ENCODE measurements at regions not wholly inside any gene's neighbourhood (a gene's known extent, or its start where the extent isn't known, plus 50 kb on each side); places are given as distances from the start of the nearest gene placed in this dataset.

DNA sequence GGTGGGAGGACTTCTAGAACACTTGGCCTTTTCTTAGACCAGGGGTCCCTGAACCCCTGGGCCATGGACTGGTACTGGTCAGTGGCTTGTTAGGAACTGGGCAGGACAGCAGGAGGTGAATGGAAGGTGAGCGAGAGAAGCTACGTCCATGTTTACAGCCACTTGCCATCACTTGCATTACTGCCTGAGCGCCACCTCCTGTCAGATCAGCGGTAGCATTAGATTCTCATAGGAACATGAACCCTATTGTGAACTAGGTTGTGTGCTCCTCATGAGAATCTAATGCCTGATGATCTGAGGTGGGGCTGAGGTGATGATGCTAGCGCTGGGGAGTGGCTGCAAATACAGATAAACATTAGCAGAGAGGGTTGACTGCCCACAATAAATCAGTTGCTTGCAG lies 100.9 kb upstream of the IGFBP7 start:
- DNase-seq: no peak
- no peak overlapping the region for H3K27ac ChIP-seq (ENCODE audit: insufficient read depth, low read length, poor library complexity, severe bottlenecking)
- Mint-ChIP-seq H3K36me3 (peaks cover 4% of the 10 kb centered on the region), H3K9me3 (peaks cover 0 to 2% (median 0%) of the 10 kb centered on the region in 7 donors), H3K27me3 (no peaks in the 10 kb centered on the region), H3K4me3 (no peak overlapping the region), H3K4me1 (no peaks in the 10 kb centered on the region), H3K27ac (no peak overlapping the region)
- no peaks in the 10 kb centered on the region for H3K4me1 ChIP-seq (ENCODE audit: control insufficient read depth, insufficient read depth, low read length, poor library complexity, severe bottlenecking)
- no peak for ATAC-seq (ENCODE audit: low read depth in 2 of 2)
- H3K27me3 ChIP-seq (ENCODE audit: control insufficient read depth, insufficient read depth, low read length): no peaks in the 10 kb centered on the region
- no peaks in the 10 kb centered on the region for H3K36me3 ChIP-seq (ENCODE audit: control insufficient read depth, insufficient read depth, low read length)
- H3K4me3 ChIP-seq (ENCODE audit: low read depth, low read length): no peak overlapping the region
- no peaks in the 10 kb centered on the region for H3K9me3 ChIP-seq (ENCODE audit: control insufficient read depth in 2 of 2, low read length in 2 of 2)

DNA sequence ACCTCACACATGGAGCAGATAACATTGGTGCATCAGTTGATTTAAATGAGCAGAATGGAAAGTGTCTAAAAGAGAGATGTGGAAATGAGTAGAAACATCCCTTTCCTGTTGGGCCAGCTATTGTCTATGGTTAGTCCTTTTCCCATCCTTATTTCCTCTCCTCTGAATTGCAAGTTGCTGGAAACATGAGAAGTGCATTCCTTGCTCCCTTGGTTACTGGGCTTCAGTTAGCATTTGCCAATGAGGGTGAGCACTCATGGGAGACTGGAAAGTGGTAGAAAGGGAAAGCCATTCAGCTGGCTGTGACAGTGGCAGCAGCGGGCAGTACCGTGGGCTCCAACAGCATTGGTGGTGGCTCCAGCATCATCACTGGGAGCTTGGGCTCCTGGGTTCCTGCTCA lies 96.0 kb upstream of the IGFBP7 start:
- no peaks in the 10 kb centered on the region for H3K4me1 Mint-ChIP-seq
- H3K36me3 Mint-ChIP-seq: peaks cover 4% of the 10 kb centered on the region
- H3K4me3 Mint-ChIP-seq: no peak overlapping the region
- no peaks in the 10 kb centered on the region for H3K9me3 ChIP-seq (ENCODE audit: control insufficient read depth in 2 of 2, low read length in 2 of 2)
- H3K27ac ChIP-seq (ENCODE audit: insufficient read depth, low read length, poor library complexity, severe bottlenecking): no peak overlapping the region
- no peak overlapping the region for H3K4me3 ChIP-seq (ENCODE audit: low read depth, low read length)
- H3K9me3 Mint-ChIP-seq: peaks cover 0 to 4% (median 0%) of the 10 kb centered on the region in 7 donors
- H3K4me1 ChIP-seq (ENCODE audit: control insufficient read depth, insufficient read depth, low read length, poor library complexity, severe bottlenecking): no peaks in the 10 kb centered on the region
- H3K27me3 ChIP-seq (ENCODE audit: control insufficient read depth, insufficient read depth, low read length): no peaks in the 10 kb centered on the region
- DNase-seq (no peak), ATAC-seq (ENCODE audit: low read depth in 2 of 2) (no peak)
- no peaks in the 10 kb centered on the region for H3K36me3 ChIP-seq (ENCODE audit: control insufficient read depth, insufficient read depth, low read length)
- peaks cover 10% of the 10 kb centered on the region for H3K27me3 Mint-ChIP-seq
- no peak overlapping the region for H3K27ac Mint-ChIP-seq

DNA sequence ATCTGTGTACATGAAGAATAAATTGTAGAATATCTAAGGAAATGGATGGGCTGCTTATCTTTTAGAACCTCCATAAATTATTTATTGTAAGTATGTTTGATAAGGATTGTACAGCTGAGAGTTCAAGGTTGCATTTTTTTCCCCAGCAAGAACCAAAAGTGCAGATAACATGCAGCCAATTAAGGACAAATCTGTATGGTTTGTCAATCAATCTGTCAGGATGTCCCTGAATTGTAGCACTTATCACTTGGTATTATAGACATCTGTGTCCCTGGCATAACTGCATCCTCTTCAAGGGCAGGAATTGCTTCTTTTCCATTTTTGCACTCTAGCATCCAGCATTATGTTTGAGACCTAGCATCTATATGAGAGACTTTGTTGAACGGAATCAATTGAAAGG lies 95.4 kb upstream of the IGFBP7 start:
- Histone ChIP-seq H3K36me3 (ENCODE audit: control insufficient read depth, insufficient read depth, low read length) (no peaks in the 10 kb centered on the region), H3K27ac (ENCODE audit: insufficient read depth, low read length, poor library complexity, severe bottlenecking) (no peak overlapping the region), H3K4me3 (ENCODE audit: low read depth, low read length) (no peak overlapping the region), H3K4me1 (ENCODE audit: control insufficient read depth, insufficient read depth, low read length, poor library complexity, severe bottlenecking) (no peaks in the 10 kb centered on the region), H3K27me3 (ENCODE audit: control insufficient read depth, insufficient read depth, low read length) (no peaks in the 10 kb centered on the region), H3K9me3 (ENCODE audit: control insufficient read depth in 2 of 2, low read length in 2 of 2) (no peaks in the 10 kb centered on the region)
- peaks cover 10% of the 10 kb centered on the region for H3K27me3 Mint-ChIP-seq
- H3K4me1 Mint-ChIP-seq: no peaks in the 10 kb centered on the region
- H3K4me3 Mint-ChIP-seq: no peak overlapping the region
- no peak for ATAC-seq (ENCODE audit: low read depth in 2 of 2)
- peaks cover 0 to 2% (median 0%) of the 10 kb centered on the region in 7 donors for H3K9me3 Mint-ChIP-seq
- DNase-seq: no peak
- peaks cover 4% of the 10 kb centered on the region for H3K36me3 Mint-ChIP-seq
- no peak overlapping the region for H3K27ac Mint-ChIP-seq

DNA sequence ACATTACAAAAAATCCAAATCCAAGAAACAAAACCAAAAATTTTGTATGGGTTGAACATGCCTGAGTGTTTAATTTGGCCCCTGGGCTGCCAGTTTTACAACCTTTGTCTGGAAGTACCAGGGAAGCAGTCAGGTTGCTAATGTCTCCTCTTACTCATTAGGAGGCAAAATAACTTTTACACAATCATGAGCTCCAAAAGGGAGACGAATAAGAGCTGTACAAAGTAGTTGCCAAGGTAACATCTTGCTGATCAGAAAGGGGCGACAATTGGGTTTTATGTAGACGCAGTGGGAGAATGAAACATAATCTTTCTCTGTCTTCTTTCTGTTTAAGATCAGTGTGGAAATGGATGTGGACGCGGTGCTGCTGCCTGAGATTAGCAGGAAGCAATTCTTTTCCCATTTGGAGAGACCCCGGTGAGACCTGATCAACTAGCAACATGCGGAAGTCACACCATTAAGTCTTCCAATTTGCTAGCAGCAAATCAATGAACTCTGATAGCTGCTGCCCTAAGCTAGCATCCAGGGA lies 90.7 kb upstream of the IGFBP7 start:
- no peaks in the 10 kb centered on the region for H3K9me3 ChIP-seq (ENCODE audit: control insufficient read depth in 2 of 2, low read length in 2 of 2)
- no peak overlapping the region for H3K27ac ChIP-seq (ENCODE audit: insufficient read depth, low read length, poor library complexity, severe bottlenecking)
- DNase-seq: no peak
- no peak for ATAC-seq (ENCODE audit: low read depth in 2 of 2)
- no peaks in the 10 kb centered on the region for H3K27me3 ChIP-seq (ENCODE audit: control insufficient read depth, insufficient read depth, low read length)
- no peaks in the 10 kb centered on the region for H3K36me3 Mint-ChIP-seq
- peaks cover 0 to 3% (median 0%) of the 10 kb centered on the region in 7 donors for H3K9me3 Mint-ChIP-seq
- no peaks in the 10 kb centered on the region for H3K36me3 ChIP-seq (ENCODE audit: control insufficient read depth, insufficient read depth, low read length)
- peaks cover 0 to 5% (median 0%) of the 10 kb centered on the region in 4 donors for H3K4me1 Mint-ChIP-seq
- no peak overlapping the region for H3K27ac Mint-ChIP-seq
- H3K4me3 ChIP-seq (ENCODE audit: low read depth, low read length): no peak overlapping the region
- peaks cover 13% of the 10 kb centered on the region for H3K27me3 Mint-ChIP-seq
- no peak overlapping the region for H3K4me3 Mint-ChIP-seq
- no peaks in the 10 kb centered on the region for H3K4me1 ChIP-seq (ENCODE audit: control insufficient read depth, insufficient read depth, low read length, poor library complexity, severe bottlenecking)

DNA sequence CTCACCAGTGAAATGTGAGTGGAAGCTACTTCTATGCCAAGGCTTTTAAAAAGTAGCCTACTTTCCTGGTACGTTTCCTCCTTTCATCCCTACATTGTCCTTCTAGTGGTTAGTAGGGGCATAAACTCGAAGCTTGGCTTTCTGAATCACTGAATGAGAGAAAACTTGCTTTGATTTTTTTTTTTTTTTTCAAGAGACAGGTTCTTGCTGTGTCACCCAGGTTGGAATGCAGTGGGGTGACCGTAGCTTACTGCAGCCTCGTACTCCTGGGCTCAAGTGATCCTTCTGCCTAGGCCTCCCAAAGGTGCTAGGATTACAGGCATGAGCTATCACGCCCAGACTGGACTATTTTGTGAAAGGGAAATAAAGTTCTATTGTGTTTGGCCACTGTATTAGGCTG lies 89.1 kb upstream of the IGFBP7 start:
- Mint-ChIP-seq H3K9me3 (peaks cover 0 to 3% (median 0%) of the 10 kb centered on the region in 7 donors), H3K4me3 (no peak overlapping the region), H3K4me1 (peaks cover 0 to 5% (median 0%) of the 10 kb centered on the region in 4 donors), H3K36me3 (no peaks in the 10 kb centered on the region), H3K27ac (no peak overlapping the region), H3K27me3 (peaks cover 13% of the 10 kb centered on the region)
- Histone ChIP-seq H3K27me3 (ENCODE audit: control insufficient read depth, insufficient read depth, low read length) (no peaks in the 10 kb centered on the region), H3K27ac (ENCODE audit: insufficient read depth, low read length, poor library complexity, severe bottlenecking) (no peak overlapping the region), H3K4me1 (ENCODE audit: control insufficient read depth, insufficient read depth, low read length, poor library complexity, severe bottlenecking) (no peaks in the 10 kb centered on the region), H3K4me3 (ENCODE audit: low read depth, low read length) (no peak overlapping the region), H3K9me3 (ENCODE audit: control insufficient read depth in 2 of 2, low read length in 2 of 2) (no peaks in the 10 kb centered on the region), H3K36me3 (ENCODE audit: control insufficient read depth, insufficient read depth, low read length) (no peaks in the 10 kb centered on the region)
- DNase-seq (no peak), ATAC-seq (ENCODE audit: low read depth in 2 of 2) (no peak)

DNA sequence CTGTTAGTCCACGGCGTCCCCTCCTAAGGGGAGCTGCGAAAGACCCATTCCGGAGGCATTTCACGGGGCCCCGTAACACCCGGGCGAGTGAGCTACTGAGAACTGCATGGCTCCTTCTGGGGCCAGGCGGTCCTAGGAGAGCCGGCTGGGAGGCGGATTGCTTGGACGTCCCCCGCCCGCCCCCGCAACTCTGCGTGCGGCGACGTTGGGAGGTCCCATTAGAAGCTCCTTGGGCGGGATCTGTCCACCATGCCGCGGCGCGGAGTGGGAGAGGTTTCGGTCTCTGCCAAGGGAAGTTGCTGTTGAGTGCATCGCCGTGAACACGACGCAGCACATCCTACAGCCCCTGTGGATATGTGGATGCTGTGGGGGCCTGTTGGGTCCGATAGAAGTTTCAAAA lies 85.4 kb upstream of the IGFBP7 start:
- no peak for ATAC-seq (ENCODE audit: low read depth in 2 of 2)
- Mint-ChIP-seq H3K4me3 (no peak overlapping the region), H3K27ac (no peak overlapping the region), H3K9me3 (peaks cover 0 to 3% (median 0%) of the 10 kb centered on the region in 7 donors), H3K36me3 (no peaks in the 10 kb centered on the region), H3K27me3 (peaks cover 15% of the 10 kb centered on the region), H3K4me1 (peaks cover 0 to 9% (median 0%) of the 10 kb centered on the region in 4 donors)
- Histone ChIP-seq H3K36me3 (ENCODE audit: control insufficient read depth, insufficient read depth, low read length) (no peaks in the 10 kb centered on the region), H3K4me3 (ENCODE audit: low read depth, low read length) (no peak overlapping the region), H3K4me1 (ENCODE audit: control insufficient read depth, insufficient read depth, low read length, poor library complexity, severe bottlenecking) (no peaks in the 10 kb centered on the region), H3K9me3 (ENCODE audit: control insufficient read depth in 2 of 2, low read length in 2 of 2) (no peaks in the 10 kb centered on the region), H3K27me3 (ENCODE audit: control insufficient read depth, insufficient read depth, low read length) (no peaks in the 10 kb centered on the region), H3K27ac (ENCODE audit: insufficient read depth, low read length, poor library complexity, severe bottlenecking) (no peak overlapping the region)
- no peak for DNase-seq

DNA sequence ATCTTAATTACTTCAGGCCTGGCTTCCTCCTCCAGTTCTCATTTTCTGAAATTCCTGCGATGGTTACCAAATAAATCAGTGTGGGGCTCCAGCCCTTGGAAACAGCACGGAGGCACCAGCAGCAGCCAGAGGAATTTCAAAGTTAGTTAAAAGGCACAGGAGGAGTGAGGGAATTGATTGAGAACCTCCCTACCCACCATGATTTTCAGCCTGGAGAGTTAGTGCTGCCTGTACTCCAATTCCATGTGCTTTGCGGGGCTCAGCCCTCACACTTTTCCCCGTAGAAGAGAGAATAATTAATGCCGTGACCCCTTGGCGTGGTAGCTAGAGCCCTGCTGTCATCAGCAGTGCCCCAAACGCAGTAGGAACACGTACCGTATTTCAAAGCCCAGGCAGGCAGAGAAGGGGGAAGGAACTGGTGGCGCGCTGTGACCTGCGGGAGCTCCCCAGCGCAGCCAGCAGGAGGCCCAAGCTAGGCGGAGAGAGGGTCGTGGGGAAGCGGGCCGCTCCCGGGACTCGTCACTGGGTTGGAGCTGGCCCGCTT lies 84.0 kb upstream of the IGFBP7 start:
- H3K27ac ChIP-seq (ENCODE audit: insufficient read depth, low read length, poor library complexity, severe bottlenecking): no peak overlapping the region
- peaks cover 0 to 3% (median 0%) of the 10 kb centered on the region in 7 donors for H3K9me3 Mint-ChIP-seq
- H3K4me1 ChIP-seq (ENCODE audit: control insufficient read depth, insufficient read depth, low read length, poor library complexity, severe bottlenecking): no peaks in the 10 kb centered on the region
- no peaks in the 10 kb centered on the region for H3K36me3 ChIP-seq (ENCODE audit: control insufficient read depth, insufficient read depth, low read length)
- DNase-seq (no peak), ATAC-seq (ENCODE audit: low read depth in 2 of 2) (no peak)
- H3K4me3 ChIP-seq (ENCODE audit: low read depth, low read length): no peak overlapping the region
- H3K4me3 Mint-ChIP-seq: no peak overlapping the region
- H3K27me3 Mint-ChIP-seq: peaks cover 15% of the 10 kb centered on the region
- H3K27me3 ChIP-seq (ENCODE audit: control insufficient read depth, insufficient read depth, low read length): no peaks in the 10 kb centered on the region
- H3K4me1 Mint-ChIP-seq: peaks cover 0 to 9% (median 0%) of the 10 kb centered on the region in 4 donors
- H3K27ac Mint-ChIP-seq: no peak overlapping the region
- H3K9me3 ChIP-seq (ENCODE audit: control insufficient read depth in 2 of 2, low read length in 2 of 2): no peaks in the 10 kb centered on the region
- H3K36me3 Mint-ChIP-seq: no peaks in the 10 kb centered on the region

DNA sequence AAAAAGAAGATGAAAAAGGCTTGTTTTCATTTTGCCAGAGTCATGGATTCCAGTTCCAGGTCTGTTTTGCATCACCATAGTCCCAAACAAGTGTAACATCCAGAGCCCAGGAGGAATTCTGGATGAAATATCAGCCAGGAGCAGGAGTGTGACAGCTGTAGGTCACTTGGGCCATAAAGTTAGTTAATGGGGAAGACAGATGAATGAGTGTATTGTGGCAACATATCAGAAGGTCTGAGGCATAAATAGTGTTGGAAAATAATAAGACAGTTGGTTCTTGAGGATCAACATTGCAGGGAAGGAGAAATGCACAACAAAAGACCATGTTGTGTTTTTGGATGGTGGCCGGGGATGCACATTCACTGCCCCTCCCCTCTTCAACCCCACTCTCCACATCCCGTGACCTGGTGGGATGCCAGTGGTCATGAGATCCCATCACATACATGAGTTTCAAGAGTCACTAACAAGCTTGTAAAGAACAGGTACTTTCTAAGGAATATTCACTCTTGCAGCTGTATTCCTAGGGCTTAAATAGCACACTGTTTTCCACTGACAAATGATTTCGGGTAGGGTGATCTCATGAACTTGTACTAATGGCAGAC lies 83.1 kb upstream of the IGFBP7 start:
- no peak overlapping the region for H3K4me3 ChIP-seq (ENCODE audit: low read depth, low read length)
- H3K27me3 ChIP-seq (ENCODE audit: control insufficient read depth, insufficient read depth, low read length): no peaks in the 10 kb centered on the region
- H3K27ac ChIP-seq (ENCODE audit: insufficient read depth, low read length, poor library complexity, severe bottlenecking): no peak overlapping the region
- Mint-ChIP-seq H3K9me3 (peaks cover 0 to 1% (median 0%) of the 10 kb centered on the region in 7 donors), H3K27ac (no peak overlapping the region), H3K4me1 (peaks cover 0 to 9% (median 0%) of the 10 kb centered on the region in 4 donors), H3K4me3 (no peak overlapping the region), H3K27me3 (peaks cover 11% of the 10 kb centered on the region), H3K36me3 (no peaks in the 10 kb centered on the region)
- ATAC-seq (ENCODE audit: low read depth in 2 of 2) (no peak), DNase-seq (no peak)
- H3K36me3 ChIP-seq (ENCODE audit: control insufficient read depth, insufficient read depth, low read length): no peaks in the 10 kb centered on the region
- H3K4me1 ChIP-seq (ENCODE audit: control insufficient read depth, insufficient read depth, low read length, poor library complexity, severe bottlenecking): no peaks in the 10 kb centered on the region
- no peaks in the 10 kb centered on the region for H3K9me3 ChIP-seq (ENCODE audit: control insufficient read depth in 2 of 2, low read length in 2 of 2)

All from CD4-positive, CD25-positive, alpha-beta regulatory T cell (primary cell).